ENCODE measurements at regions not wholly inside any gene's neighbourhood (a gene's known extent, or its start where the extent isn't known, plus 50 kb on each side); places are given as distances from the start of the nearest gene placed in this dataset.

- no peak for DNase-seq (ENCODE audit: low read depth)
Measured at GRCh38 chr7:118298771-118299170, 74.3 kb downstream of the ANKRD7 start.

DNA sequence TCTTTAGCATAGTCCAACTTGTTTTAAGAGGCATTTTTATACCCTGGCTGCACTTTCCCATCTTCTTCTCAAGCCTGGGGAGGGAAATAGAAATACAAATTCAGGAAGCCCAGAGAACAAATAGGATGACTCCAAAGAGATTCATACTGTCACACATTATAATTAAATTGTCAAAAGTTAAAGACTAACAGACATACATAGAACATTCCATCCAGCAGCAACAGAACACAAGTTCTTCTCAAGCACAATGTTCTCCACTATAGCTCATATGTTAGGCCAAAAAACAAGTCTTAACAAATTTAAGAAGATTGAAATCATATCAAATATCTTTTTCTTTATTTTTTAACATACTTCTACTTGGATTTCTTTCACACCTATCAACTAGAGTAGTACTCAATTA, 75.7 kb downstream of the ANKRD7 start:
- no peak for DNase-seq (ENCODE audit: low read depth)

- no peak for DNase-seq (ENCODE audit: low read depth)
Measured at GRCh38 chr7:118304100-118304499, 79.6 kb downstream of the ANKRD7 start.

DNA sequence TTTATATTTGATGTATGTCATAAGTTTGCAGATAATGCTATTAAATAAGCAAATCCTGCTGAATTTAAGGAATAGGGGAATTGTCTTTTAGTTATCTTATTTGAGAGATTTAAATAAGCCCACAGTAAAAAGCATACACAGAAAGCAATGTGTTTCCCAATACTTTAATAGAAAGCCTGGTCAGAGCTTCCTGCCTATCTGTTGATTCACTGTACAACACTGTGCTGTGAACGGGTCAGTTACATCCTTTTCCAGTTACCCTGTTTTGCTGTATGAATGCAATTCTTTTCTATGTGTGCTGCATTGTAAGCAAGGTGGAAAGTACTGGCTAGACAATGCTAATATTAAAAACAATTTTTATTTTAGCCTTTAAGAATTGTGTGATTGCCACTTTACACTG, 81.2 kb downstream of the ANKRD7 start:
- peak; percentile 29 for DNase-seq (ENCODE audit: low read depth)

DNA sequence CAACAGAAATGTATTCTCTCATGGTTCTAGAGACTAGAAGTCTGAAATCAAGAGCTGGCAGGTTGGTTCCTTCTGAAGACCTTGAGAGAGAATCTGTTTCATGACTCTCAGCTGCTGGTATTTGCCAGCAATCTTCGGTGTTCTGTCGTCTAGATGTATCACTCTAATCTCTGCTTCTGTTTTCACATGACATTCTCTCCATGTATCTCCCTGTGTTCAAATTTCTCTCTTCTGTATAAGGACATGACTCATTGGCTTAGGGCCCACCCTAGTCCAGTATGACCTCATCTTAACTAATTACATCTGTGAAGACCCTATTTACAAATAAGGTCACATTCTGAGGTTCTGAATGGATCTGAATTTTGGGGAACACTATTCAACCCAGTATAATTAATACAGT, 82.3 kb downstream of the ANKRD7 start:
- DNase-seq (ENCODE audit: low read depth) = no peak

GRCh38 chr7:118311121-118311836, 86.8 kb downstream of the ANKRD7 start:
- peak; percentile 22 for DNase-seq (ENCODE audit: low read depth)

GRCh38 chr7:118312051-118312450, 87.5 kb downstream of the ANKRD7 start:
- no peak for DNase-seq (ENCODE audit: low read depth)

DNA sequence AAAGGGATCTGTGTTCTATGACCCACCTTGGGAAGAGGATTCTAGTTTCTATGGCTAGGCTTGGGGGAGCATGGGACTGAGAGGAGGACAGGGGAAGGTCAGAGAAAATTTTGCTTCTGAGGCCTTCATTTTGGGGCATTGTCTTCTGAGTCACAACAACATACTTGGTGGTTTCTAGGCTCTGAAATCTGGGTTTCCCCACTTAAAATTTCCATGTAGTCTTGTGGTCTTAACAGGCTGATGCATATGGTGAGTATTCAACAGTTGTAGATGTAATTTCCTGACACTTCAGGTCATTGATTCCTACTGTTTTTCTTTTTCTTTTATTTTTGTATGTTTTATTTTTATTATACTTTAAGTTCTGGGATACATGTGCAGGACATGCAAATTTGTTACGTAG, 88.5 kb downstream of the ANKRD7 start:
- no peak for DNase-seq (ENCODE audit: low read depth)

- DNase-seq (ENCODE audit: low read depth) = no peak
Measured at GRCh38 chr7:118324790-118325449, 100.4 kb downstream of the ANKRD7 start.

- DNase-seq (ENCODE audit: low read depth) = no peak
Measured at GRCh38 chr7:118325450-118325808, 100.9 kb downstream of the ANKRD7 start.

GRCh38 chr7:118327174-118327573, 102.7 kb downstream of the ANKRD7 start:
- DNase-seq (ENCODE audit: low read depth) = no peak

DNA sequence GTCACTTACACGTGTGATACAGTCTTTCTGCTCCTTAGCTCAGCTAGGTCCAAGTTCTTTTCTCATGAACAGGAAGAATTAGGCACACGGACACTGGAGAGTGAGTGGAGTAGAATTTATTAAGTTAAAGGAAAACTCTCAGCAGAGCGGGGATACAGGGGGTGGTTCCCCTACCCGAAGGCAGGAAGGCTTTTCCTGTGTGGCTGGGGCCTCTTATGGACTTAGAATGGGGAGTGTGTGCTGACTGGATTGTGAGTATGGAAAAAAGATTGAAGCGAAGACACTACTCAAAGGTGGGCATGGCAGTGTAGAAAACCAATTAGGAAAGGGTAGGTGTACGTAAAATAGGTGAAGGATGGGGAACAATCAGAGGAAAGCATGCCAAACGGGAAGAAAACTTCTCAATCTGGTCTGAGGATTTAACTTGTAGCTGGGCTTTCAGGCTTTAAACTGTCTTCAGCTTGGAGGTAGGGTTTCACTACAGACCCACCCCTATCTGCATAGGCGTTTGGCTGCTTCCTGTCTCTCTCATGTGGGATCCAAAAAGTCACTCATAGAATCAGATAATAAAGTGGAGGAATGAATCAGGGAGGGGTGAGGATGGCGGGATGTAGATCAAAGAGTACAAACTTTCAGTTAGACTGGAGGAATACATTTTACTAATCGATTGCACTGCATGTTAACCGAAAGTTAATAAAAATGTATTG, 104.2 kb downstream of the ANKRD7 start:
- no peak for DNase-seq (ENCODE audit: low read depth)

DNA sequence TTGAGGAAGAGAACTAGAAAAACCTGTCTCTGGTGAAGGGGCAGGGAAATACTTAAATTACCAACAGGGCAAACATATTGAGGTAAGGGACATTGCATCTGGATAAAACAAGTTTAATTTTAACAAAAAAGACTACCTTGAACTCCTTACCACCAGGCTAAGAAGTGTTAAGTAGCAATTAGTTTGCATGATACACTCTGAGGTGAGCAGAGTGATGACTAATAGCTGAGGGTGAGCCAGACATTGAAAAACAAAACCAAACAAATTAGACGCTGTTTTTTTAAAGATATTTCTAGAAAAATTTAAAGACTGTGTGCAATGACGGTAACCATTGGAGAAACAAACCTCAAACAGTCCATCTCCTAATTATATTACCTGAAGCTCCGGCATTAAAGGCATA, 105.9 kb downstream of the ANKRD7 start:
- no peak for DNase-seq (ENCODE audit: low read depth)

- no peak for DNase-seq (ENCODE audit: low read depth)
Measured at GRCh38 chr7:118346748-118347147, 122.2 kb downstream of the ANKRD7 start.

DNA sequence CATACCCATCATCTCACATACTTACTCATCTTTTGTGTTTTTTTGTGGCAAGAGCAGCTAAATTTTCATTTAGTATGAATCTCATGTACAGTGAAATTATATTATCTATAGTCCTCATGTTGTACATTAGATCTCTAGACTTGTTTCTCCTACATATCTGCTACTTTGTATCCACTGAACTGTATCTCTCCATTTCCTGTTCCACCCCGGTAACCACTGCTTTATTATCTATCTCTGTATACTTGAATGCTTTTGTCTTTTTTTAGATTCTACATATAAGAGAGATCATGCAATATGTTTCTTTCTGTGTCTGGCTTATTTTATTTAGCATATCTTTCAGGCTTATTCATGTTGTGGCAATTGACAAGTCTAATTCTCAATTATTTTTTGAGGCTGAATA, 125.1 kb downstream of the ANKRD7 start:
- no peak for DNase-seq (ENCODE audit: low read depth)

- no peak for DNase-seq (ENCODE audit: low read depth)
Measured at GRCh38 chr7:118350260-118350659, 125.8 kb downstream of the ANKRD7 start.

DNA sequence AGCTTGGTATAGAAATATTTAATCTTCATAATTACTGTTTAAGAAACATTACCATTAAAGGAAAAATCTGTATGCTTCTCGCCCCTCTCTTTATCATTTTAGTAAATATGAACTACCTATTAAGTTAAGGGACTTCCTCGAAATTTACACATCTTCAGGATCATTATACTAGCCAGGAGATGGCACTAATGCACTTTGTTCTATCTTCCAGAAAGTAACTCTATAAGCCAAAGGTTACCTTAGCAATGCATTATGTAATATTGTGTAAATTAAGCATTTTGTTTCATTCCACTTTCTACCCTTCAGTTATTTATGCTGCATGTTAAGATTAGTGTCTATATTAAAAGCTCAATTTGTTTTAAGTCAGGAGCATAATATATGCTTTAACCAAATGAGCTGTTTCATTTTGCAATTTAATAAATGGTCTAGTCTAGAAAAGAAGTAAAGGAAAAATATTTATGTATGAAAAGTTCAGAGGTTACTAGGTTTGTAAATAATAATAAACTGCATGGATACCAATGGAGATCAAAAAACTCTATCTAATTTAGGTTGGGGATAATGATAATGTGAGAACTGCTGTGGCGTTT, 128.5 kb downstream of the ANKRD7 start:
- no peak for DNase-seq (ENCODE audit: low read depth)

- DNase-seq (ENCODE audit: low read depth) = no peak
Measured at GRCh38 chr7:118366363-118366762, 141.9 kb downstream of the ANKRD7 start.

DNA sequence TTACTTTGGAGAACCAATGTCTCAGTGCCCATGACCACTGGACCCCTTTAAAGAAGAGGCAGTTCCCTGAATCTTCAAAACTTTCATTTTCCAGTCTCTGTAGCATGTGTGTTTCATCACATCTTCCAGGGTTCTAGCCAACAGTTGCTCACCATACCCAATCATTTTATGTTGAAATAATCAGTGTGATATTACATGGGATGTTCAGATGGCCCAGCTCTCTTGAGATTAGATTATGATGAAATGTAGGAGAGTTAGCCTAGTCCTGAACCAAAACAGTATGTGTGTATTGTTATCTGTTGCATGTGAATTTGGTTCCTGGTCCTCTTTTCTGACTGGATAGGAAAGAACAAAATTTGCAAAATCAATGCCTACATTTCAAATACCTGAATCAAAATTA, 144.5 kb downstream of the ANKRD7 start:
- no peak for DNase-seq (ENCODE audit: low read depth)

DNA sequence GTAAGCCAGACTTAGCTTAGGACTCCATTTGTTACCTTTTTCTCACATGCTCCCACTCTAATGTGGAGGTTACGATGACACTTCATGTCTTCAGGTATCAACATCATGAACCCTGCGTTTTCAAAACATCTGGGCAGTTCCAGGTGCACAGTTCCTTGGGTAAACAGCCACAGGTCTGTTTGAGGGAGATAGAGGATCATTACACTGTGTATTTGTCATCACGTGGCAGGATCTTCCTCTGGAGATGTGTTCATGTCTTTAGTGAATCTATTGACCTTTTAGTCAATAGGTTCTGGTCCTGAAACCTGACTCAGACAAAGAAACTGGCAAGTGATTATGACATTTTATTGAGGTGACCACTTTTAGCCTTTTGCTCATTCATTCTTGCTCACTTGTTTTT, 145.5 kb downstream of the ANKRD7 start:
- DNase-seq (ENCODE audit: low read depth) = no peak

- DNase-seq (ENCODE audit: low read depth) = no peak
Measured at GRCh38 chr7:118372530-118372929, 148.0 kb downstream of the ANKRD7 start.

DNA sequence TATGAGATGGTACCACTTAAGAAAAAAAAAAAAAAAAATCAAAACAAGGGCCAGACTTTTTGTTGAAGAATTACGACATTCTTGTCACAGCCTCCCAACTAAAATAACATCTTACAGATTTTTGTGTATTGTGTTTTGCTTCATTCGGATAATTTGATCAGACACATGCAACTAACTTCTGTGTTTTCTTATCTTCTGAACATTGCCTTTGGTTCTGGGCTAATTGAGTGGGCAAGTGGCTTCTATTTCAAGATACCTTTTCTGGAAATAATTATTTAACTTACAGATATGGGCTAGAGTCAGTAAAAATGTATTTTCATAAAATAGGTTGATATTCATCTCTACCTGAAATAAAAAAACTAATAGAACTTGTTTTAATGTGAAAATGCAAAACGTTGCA, 165.1 kb downstream of the ANKRD7 start:
- no peak for DNase-seq (ENCODE audit: low read depth)

DNA sequence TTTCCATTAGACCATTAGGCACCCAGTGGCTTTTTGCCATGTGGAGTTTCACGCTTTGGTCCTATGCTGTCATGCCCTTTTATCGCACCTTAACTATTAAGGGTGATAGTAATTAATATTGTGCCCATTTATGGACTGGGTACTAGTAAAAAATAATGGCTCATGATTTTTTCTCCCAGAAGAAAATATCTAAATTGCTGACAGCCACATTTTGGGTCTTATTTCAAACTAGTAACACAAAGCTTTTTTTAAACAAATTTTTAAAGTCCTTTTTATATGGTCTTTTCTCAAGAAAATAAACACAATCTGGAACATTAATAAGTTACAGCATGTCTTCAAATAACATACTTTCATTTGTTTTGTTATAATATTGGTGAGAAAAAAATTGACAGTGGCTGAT, 179.7 kb downstream of the ANKRD7 start:
- no peak for DNase-seq (ENCODE audit: low read depth)

Measured in fibroblast of the conjunctiva (primary cell).